Right atrium auricular region (tissue), 2 donors: ENCODE measurements at regions not wholly inside any gene's neighbourhood (a gene's known extent, or its start where the extent isn't known, plus 50 kb on each side); places are given as distances from the start of the nearest gene placed in this dataset.
"Not testable (repeated sequence)": the region's sequence is repeated elsewhere in the genome, so short reads cannot be mapped to it uniquely, and the experiment has no call there.

ENCODE experiments used
- DNase-seq: peaks from one replicate; pipeline ENCODE4 v3.0.0-alpha.2; 2019; ENCODE audit warnings: low spot score
- H3K27ac ChIP-seq, 2 donors: fragments of 200-600 bp; sonication (generic); 1 replicate in 1 of 2; 2 replicates in 1 of 2; pipeline ENCODE4 v1.5.1; 2016 to 2019
- H3K27me3 ChIP-seq, 2 donors: fragments of 200-600 bp; sonication (generic); one replicate each; pipeline versions ENCODE4 v1.5.1 to v1.6.0; 2017 to 2019
- H3K36me3 ChIP-seq: fragments of 200-600 bp; sonication (generic); one replicate; pipeline ENCODE4 v1.5.1; 2016
- H3K4me1 ChIP-seq, 2 donors: fragments of 200-600 bp; sonication (generic); one replicate each; pipeline versions ENCODE4 v1.5.1 to v1.6.0; 2017 to 2019
- H3K4me3 ChIP-seq, 2 donors: fragments of 200-600 bp; sonication (generic); 1 replicate in 1 of 2; 2 replicates in 1 of 2; pipeline ENCODE4 v1.5.1; 2017 to 2019; ENCODE audit warnings: mild to moderate bottlenecking in 1 of 2, moderate library complexity in 1 of 2
- H3K9me3 ChIP-seq, 2 donors: fragments of 200-600 bp; sonication (generic); one replicate each; pipeline ENCODE4 v1.5.1; 2019
- CTCF ChIP-seq, 2 donors: fragments of 200-600 bp; sonication (generic); IDR thresholded peaks; one replicate each; pipeline ENCODE4 v1.5.1; 2019; ENCODE audit warnings: antibody characterized with exemption in 2 of 2

GRCh38 chr11:87812571-87813365 is 362.5 kb downstream of the RAB38 start:
- no peak overlapping the region for H3K4me3 ChIP-seq
- no peaks in the 10 kb centered on the region for H3K9me3 ChIP-seq
- no peak for TF ChIP-seq CTCF (IDR thresholded peaks at IDR 0.05)
- no peak overlapping the region for H3K27ac ChIP-seq
- no peaks in the 10 kb centered on the region for H3K27me3 ChIP-seq
- no peak for DNase-seq
- H3K4me1 ChIP-seq = no peaks in the 10 kb centered on the region
- H3K36me3 ChIP-seq = no peaks in the 10 kb centered on the region

- no peaks in the 10 kb centered on the region for H3K4me1 ChIP-seq
- H3K4me3 ChIP-seq = no peak overlapping the region
- H3K27me3 ChIP-seq = no peaks in the 10 kb centered on the region
- no peak for TF ChIP-seq CTCF (IDR thresholded peaks at IDR 0.05)
- no peak overlapping the region for H3K27ac ChIP-seq
- H3K36me3 ChIP-seq = no peaks in the 10 kb centered on the region
- no peaks in the 10 kb centered on the region for H3K9me3 ChIP-seq
- no peak for DNase-seq
These were observed 364.8 kb downstream of the RAB38 start for GRCh38 chr11:87810486-87810885.

GRCh38 chr11:87809256-87809655 is 366.0 kb downstream of the RAB38 start:
- Histone ChIP-seq H3K4me1 (no peaks in the 10 kb centered on the region), H3K9me3 (no peaks in the 10 kb centered on the region), H3K27me3 (no peaks in the 10 kb centered on the region), H3K36me3 (no peaks in the 10 kb centered on the region), H3K27ac (no peak overlapping the region), H3K4me3 (no peak overlapping the region)
- no peak for DNase-seq
- TF ChIP-seq CTCF (IDR thresholded peaks at IDR 0.05) = no peak

- no peak for TF ChIP-seq CTCF (IDR thresholded peaks at IDR 0.05)
- Histone ChIP-seq H3K27me3 (no peaks in the 10 kb centered on the region), H3K36me3 (no peaks in the 10 kb centered on the region), H3K4me1 (no peaks in the 10 kb centered on the region), H3K4me3 (no peak overlapping the region), H3K9me3 (no peaks in the 10 kb centered on the region), H3K27ac (no peak overlapping the region)
- DNase-seq = no peak
These were observed 371.1 kb downstream of the RAB38 start for GRCh38 chr11:87804176-87804575.

GRCh38 chr11:87803748-87804147 is 371.5 kb downstream of the RAB38 start:
- no peak for TF ChIP-seq CTCF (IDR thresholded peaks at IDR 0.05)
- DNase-seq = no peak
- H3K27me3 ChIP-seq = no peaks in the 10 kb centered on the region

GRCh38 chr11:87784862-87785261 is 390.4 kb downstream of the RAB38 start:
- H3K27ac ChIP-seq, H3K36me3 ChIP-seq, DNase-seq, H3K4me1 ChIP-seq, H3K9me3 ChIP-seq, H3K27me3 ChIP-seq, H3K4me3 ChIP-seq: not testable (repeated sequence)

More at GRCh38 chr11:87803748-87804147, 371.5 kb downstream of the RAB38 start:
- Histone ChIP-seq H3K36me3 (no peaks in the 10 kb centered on the region), H3K4me1 (no peaks in the 10 kb centered on the region), H3K9me3 (no peaks in the 10 kb centered on the region), H3K4me3 (no peak overlapping the region), H3K27ac (no peak overlapping the region)
